Neural crest cell (in vitro differentiated cells): ENCODE measurements at regions not wholly inside any gene's neighbourhood (a gene's known extent, or its start where the extent isn't known, plus 50 kb on each side); places are given as distances from the start of the nearest gene placed in this dataset.

ENCODE experiments used
- DNase-seq: peaks from one replicate; pipeline ENCODE4 v3.0.0; 2021; ENCODE audit warnings: low read depth, mixed read lengths, low spot score
- H3K27ac Mint-ChIP-seq: one replicate; pipeline ENCODE4 v1.8.0; 2021; ENCODE audit warnings: mild to moderate bottlenecking, mixed read lengths; ENCODE audit not compliant: unreplicated experiment
- H3K27me3 Mint-ChIP-seq: 2 replicates; pipeline ENCODE4 v1.8.0; 2021; ENCODE audit warnings: low read depth, mild to moderate bottlenecking, mixed read lengths
- H3K36me3 Mint-ChIP-seq: 2 replicates; pipeline ENCODE4 v1.8.0; 2021; ENCODE audit warnings: low read depth, mild to moderate bottlenecking, mixed read lengths
- H3K4me1 Mint-ChIP-seq: 2 replicates; pipeline ENCODE4 v1.8.0; 2021; ENCODE audit warnings: mixed read lengths
- H3K4me3 Mint-ChIP-seq: one replicate; pipeline ENCODE4 v1.8.0; 2021; ENCODE audit warnings: mild to moderate bottlenecking, mixed read lengths
- H3K9me3 Mint-ChIP-seq: 2 replicates; pipeline ENCODE4 v1.8.0; 2021; ENCODE audit warnings: mixed read lengths
- TF ChIP-seq, protein P1 (sequence below): fragments of 200-600 bp; sonication (generic); conservative IDR thresholded peaks from 2 replicates; pipeline ENCODE4 v1.5.0; 2021; ENCODE audit warnings: antibody characterized with exemption, mild to moderate bottlenecking

- Mint-ChIP-seq H3K36me3 (no peaks in the 10 kb centered on the region), H3K27me3 (no peaks in the 10 kb centered on the region), H3K4me1 (peaks cover 30% of the 10 kb centered on the region), H3K4me3 (no peak overlapping the region), H3K27ac (peak overlapping the region; percentile 57), H3K9me3 (peaks cover 3% of the 10 kb centered on the region)
- TF ChIP-seq, protein P1, sequence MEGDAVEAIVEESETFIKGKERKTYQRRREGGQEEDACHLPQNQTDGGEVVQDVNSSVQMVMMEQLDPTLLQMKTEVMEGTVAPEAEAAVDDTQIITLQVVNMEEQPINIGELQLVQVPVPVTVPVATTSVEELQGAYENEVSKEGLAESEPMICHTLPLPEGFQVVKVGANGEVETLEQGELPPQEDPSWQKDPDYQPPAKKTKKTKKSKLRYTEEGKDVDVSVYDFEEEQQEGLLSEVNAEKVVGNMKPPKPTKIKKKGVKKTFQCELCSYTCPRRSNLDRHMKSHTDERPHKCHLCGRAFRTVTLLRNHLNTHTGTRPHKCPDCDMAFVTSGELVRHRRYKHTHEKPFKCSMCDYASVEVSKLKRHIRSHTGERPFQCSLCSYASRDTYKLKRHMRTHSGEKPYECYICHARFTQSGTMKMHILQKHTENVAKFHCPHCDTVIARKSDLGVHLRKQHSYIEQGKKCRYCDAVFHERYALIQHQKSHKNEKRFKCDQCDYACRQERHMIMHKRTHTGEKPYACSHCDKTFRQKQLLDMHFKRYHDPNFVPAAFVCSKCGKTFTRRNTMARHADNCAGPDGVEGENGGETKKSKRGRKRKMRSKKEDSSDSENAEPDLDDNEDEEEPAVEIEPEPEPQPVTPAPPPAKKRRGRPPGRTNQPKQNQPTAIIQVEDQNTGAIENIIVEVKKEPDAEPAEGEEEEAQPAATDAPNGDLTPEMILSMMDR: no peak
- DNase-seq: no peak
These were observed 56.3 kb upstream of the AFF3 start for GRCh38 chr2:100198461-100199230.

GRCh38 chr2:100197631-100198153 is 55.3 kb upstream of the AFF3 start:
- Mint-ChIP-seq H3K9me3 (peaks cover 5% of the 10 kb centered on the region), H3K4me3 (no peak overlapping the region), H3K27me3 (no peaks in the 10 kb centered on the region), H3K36me3 (no peaks in the 10 kb centered on the region), H3K4me1 (peaks cover 32% of the 10 kb centered on the region), H3K27ac (peak overlapping the region; percentile 54)
- DNase-seq: peak; percentile 55
- TF ChIP-seq, protein P1: no peak

DNA sequence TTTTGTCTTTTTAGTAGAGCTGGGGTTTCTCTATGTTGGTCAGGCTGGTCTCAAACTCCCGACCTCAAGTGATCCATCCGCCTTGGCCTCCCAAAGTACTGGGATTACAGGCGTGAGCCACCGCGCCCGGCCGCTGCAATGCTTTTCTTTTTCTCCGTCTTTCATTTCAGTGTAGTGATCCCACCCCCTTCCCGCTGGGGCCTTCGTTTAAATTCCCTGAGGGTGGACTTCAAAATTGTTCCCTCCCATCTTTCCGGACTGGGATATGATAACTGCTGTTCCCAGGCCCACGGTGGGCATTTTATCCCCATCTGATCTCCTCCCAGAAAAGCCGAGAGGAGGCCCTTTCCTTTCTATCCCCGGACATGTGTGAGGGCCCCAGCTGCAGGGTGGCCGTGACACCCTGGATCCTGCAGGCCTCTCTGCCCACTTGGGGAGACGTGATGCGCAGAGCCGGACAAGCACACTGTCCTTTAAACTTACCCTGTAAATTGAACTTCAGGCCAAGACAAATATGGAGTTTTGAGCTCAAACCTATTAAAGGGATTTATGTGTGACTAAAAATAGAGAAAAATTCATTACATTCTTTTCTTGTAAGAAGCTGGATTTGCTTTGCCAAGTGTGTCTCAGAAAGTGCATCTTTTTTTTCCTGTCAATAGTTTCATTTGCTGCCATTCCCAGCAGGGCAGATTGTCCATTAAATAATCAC is 54.5 kb upstream of the AFF3 start:
- TF ChIP-seq, protein P1: no peak
- no peaks in the 10 kb centered on the region for H3K27me3 Mint-ChIP-seq
- no peaks in the 10 kb centered on the region for H3K36me3 Mint-ChIP-seq
- H3K9me3 Mint-ChIP-seq: peaks cover 10% of the 10 kb centered on the region
- H3K4me1 Mint-ChIP-seq: peaks cover 32% of the 10 kb centered on the region
- no peak overlapping the region for H3K4me3 Mint-ChIP-seq
- no peak overlapping the region for H3K27ac Mint-ChIP-seq
- DNase-seq: no peak

DNA sequence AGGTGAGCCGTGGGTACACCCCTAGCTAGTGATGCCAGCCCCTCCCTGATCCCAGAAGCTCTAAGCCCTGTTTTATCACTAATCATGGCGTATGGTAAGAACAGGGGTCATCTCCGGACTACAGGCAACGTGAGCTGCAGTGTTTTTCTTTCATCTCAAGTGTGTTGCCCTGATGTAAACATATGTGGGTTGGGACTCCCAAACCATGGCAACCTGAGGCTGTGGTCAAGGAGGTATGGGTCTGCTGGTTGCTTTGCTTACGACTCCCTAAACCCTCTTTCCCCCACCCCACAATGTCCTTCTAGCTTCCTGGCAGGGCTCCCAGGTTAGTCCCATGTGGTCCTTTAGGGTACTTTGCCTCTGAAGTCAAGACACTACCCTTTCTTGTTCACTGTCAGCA is 53.6 kb upstream of the AFF3 start:
- Mint-ChIP-seq H3K4me3 (no peak overlapping the region), H3K27me3 (no peaks in the 10 kb centered on the region), H3K4me1 (peaks cover 32% of the 10 kb centered on the region), H3K27ac (no peak overlapping the region), H3K36me3 (no peaks in the 10 kb centered on the region), H3K9me3 (peaks cover 10% of the 10 kb centered on the region)
- TF ChIP-seq, protein P1: no peak
- no peak for DNase-seq

- H3K27ac Mint-ChIP-seq: no peak overlapping the region
- peaks cover 32% of the 10 kb centered on the region for H3K4me1 Mint-ChIP-seq
- H3K4me3 Mint-ChIP-seq: no peak overlapping the region
- H3K36me3 Mint-ChIP-seq: no peaks in the 10 kb centered on the region
- no peaks in the 10 kb centered on the region for H3K27me3 Mint-ChIP-seq
- peaks cover 10% of the 10 kb centered on the region for H3K9me3 Mint-ChIP-seq
- DNase-seq: no peak
- TF ChIP-seq, protein P1: no peak
These were observed 52.6 kb upstream of the AFF3 start for GRCh38 chr2:100194951-100195350.
